GM21381 (cell line): ENCODE measurements at regions not wholly inside any gene's neighbourhood (a gene's known extent, or its start where the extent isn't known, plus 50 kb on each side); places are given as distances from the start of the nearest gene placed in this dataset.

Experiments used
- ATAC-seq: cut with Tn5 transposase; IDR thresholded peaks from one replicate; pipeline ENCODE4 v1.9.1; 2021; ENCODE audit warnings: mild to moderate bottlenecking, moderate library complexity; ENCODE audit not compliant: unreplicated experiment

- no peak for ATAC-seq
These were observed 143.1 kb downstream of the IFI44 start for GRCh38 chr1:78792756-78793155.

DNA sequence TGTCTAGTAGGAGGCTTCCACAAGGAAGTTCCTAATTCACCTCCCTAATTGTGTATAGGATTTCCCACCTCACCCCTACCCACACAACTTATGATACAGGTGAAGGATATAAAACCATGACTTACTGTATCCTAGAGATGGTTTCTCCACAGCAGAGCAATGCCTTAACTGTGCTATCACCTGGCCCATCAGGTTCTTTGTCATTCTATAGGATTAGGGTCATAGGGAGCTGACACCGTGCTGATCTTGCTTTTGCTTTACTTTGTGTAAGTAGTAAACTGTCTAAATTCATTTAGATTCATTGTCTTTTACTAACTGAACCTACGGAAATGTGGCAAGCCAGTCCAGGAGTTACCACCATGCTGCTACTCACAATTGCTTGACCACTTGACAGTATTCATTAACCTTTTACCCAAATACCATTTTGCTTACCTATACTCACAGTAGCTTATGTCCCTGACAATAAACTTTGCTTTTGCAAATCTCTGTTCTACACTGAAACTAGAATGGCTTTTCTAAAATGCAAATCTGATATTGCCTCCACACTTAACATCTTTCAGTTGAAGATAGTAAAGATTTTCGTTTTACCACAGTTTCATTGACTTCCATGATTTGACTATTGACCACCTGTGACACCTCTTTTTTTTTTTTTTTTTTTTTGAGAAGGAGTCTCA lies 147.6 kb downstream of the IFI44 start:
- peak; percentile 74 for ATAC-seq

DNA sequence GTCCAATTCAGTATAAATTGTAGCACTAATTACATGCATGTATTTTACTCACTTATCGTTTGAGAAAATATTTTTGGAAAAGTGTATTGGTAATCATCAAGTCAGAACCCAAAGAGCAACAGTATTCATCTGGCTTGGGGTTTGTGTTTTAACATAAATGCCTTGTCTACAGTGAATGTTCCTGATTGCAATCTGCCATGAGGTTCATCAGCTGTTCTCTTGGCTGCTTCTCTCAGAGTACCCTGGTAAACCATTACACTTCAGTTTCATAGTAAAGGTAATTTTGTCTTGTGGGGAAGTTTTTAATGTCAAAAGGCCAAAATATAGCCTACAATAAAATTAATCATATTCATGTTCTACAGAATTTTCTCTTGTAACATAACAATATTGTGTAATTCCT lies 150.3 kb downstream of the IFI44 start:
- no peak for ATAC-seq

GRCh38 chr1:78814176-78814575 lies 164.5 kb downstream of the IFI44 start:
- ATAC-seq: no peak

DNA sequence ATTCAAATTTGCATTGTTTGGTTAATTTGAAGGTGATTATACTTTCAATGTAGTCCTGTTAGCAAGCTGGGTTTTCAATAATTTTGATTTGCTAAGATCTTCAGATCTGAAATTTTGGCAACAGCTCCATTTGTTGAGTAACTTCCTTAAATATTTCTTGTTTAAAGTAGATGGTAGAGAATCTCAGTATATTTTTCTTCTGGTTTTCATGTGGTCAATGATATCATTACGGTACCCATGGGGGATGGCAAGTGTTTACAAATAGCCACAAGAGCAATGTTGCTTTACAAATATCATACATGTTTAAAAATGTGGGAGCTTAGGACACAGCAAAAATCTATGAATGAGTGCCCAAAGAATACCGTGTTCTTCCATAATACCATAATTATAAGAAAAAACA lies 175.9 kb downstream of the IFI44 start:
- ATAC-seq: no peak

DNA sequence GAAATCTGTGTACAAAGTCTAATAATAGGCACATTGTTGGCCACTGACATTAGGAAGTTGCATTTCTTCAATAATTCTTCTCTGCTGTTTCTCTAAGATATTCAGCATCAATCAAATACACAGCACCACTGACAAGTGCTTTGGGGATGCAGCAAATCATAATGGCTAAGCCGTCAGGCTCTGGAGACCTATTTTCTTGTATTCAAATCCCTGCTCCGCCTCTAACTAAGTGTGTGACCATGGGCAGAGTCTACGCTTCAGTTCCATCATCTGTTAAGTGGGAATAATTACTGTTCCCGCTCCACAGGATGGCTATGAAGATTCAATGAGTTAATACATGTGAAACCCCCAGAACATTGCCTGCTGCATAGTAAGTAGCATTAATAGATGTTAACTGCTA lies 176.9 kb downstream of the ADGRL4 start:
- ATAC-seq: no peak

DNA sequence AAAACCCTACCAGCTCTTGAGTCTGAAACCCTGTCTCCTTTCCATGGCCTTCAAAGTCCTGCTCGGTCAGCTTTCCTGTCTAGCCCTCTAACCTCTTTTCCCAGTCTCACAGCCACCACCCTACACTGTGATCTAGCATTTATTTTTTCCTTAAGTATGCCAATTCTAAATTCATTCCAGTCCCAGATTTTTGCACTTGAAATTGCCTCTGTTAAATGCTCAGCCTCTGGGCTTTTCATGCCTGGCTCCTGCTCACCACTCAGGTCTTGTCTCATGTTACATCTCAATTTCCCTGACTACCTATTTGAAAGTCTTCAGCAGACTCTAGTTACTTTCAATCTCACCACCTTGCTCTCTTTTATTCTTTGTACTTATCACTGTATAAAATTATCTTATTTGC lies 176.2 kb downstream of the ADGRL4 start:
- no peak for ATAC-seq

- no peak for ATAC-seq
These were observed 174.7 kb downstream of the ADGRL4 start for GRCh38 chr1:78831731-78832360.

GRCh38 chr1:78833491-78833890 lies 173.0 kb downstream of the ADGRL4 start:
- ATAC-seq: no peak

- peak; percentile 62 for ATAC-seq
These were observed 172.3 kb downstream of the ADGRL4 start for GRCh38 chr1:78834201-78834741.

DNA sequence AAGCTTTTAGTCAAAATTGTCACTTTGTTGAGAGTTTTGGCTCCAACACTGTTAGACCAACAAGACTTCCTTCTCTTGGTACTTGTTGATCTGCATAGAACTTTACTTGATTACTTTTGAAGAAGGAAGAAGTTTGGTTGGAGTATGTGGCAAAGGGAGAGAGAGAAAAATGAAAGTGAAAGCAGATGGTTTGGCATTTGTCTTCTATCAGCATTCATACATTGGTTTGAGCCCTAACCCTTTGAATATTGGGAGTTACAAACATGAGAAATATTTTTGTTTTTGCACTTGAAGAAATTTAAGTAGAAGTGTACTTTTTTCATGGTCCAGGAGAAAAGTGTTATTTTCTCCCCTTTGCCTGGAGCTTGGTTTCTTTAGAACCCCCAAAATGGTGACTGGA lies 169.8 kb downstream of the ADGRL4 start:
- ATAC-seq: no peak

- ATAC-seq: no peak
These were observed 166.7 kb downstream of the ADGRL4 start for GRCh38 chr1:78839704-78840277.
